GM18520 (cell line): ENCODE measurements at regions not wholly inside any gene's neighbourhood (a gene's known extent, or its start where the extent isn't known, plus 50 kb on each side); places are given as distances from the start of the nearest gene placed in this dataset.
A peak's percentile ranks its signal among the peaks of the same experiment; 100 is the strongest.

Experiments used
- ATAC-seq: cut with Tn5 transposase; IDR thresholded peaks from one replicate; pipeline ENCODE4 v1.9.1; 2021; ENCODE audit not compliant: unreplicated experiment

- no peak for ATAC-seq
These were observed 2138.5 kb upstream of the PCDH20 start for GRCh38 chr13:63554157-63554556.

- ATAC-seq, result no peak
These were observed 2136.1 kb upstream of the PCDH20 start for GRCh38 chr13:63551731-63552130.

GRCh38 chr13:63546524-63546923, 2130.9 kb upstream of the PCDH20 start:
- no peak for ATAC-seq

- no peak for ATAC-seq
These were observed 2127.1 kb upstream of the PCDH20 start for GRCh38 chr13:63542770-63543169.

GRCh38 chr13:63541336-63541735, 2125.7 kb upstream of the PCDH20 start:
- no peak for ATAC-seq

GRCh38 chr13:63540061-63540460, 2124.4 kb upstream of the PCDH20 start:
- ATAC-seq, result no peak

GRCh38 chr13:63517371-63517770, 2101.7 kb upstream of the PCDH20 start:
- no peak for ATAC-seq

- no peak for ATAC-seq
These were observed 2100.5 kb upstream of the PCDH20 start for GRCh38 chr13:63516124-63516523.

- no peak for ATAC-seq
These were observed 2099.2 kb upstream of the PCDH20 start for GRCh38 chr13:63514886-63515285.

GRCh38 chr13:63512095-63512494, 2096.4 kb upstream of the PCDH20 start:
- ATAC-seq, result no peak

GRCh38 chr13:63501702-63502101, 2086.1 kb upstream of the PCDH20 start:
- ATAC-seq, result no peak

- ATAC-seq, result no peak
These were observed 2082.0 kb upstream of the PCDH20 start for GRCh38 chr13:63497601-63498000.

- ATAC-seq, result no peak
These were observed 2077.0 kb upstream of the PCDH20 start for GRCh38 chr13:63492604-63493003.

- ATAC-seq, result no peak
These were observed 2074.5 kb upstream of the PCDH20 start for GRCh38 chr13:63490149-63490548.

- ATAC-seq, result no peak
These were observed 2065.7 kb upstream of the PCDH20 start for GRCh38 chr13:63481334-63481733.

- ATAC-seq, result no peak
These were observed 2057.1 kb upstream of the PCDH20 start for GRCh38 chr13:63472711-63473110.

GRCh38 chr13:63463782-63464610, 2048.3 kb upstream of the PCDH20 start:
- peak; percentile 88 for ATAC-seq

- no peak for ATAC-seq
These were observed 2044.9 kb upstream of the PCDH20 start for GRCh38 chr13:63460462-63461090.

- no peak for ATAC-seq
These were observed 2041.5 kb upstream of the PCDH20 start for GRCh38 chr13:63457186-63457585.

- no peak for ATAC-seq
These were observed 2040.3 kb upstream of the PCDH20 start for GRCh38 chr13:63455938-63456337.

GRCh38 chr13:63449550-63449949, 2033.9 kb upstream of the PCDH20 start:
- ATAC-seq, result no peak

- ATAC-seq, result no peak
These were observed 2033.0 kb upstream of the PCDH20 start for GRCh38 chr13:63448692-63449091.

- no peak for ATAC-seq
These were observed 2030.7 kb upstream of the PCDH20 start for GRCh38 chr13:63446329-63446728.
